Osteoblast (primary cell): ENCODE measurements at regions not wholly inside any gene's neighbourhood (a gene's known extent, or its start where the extent isn't known, plus 50 kb on each side); places are given as distances from the start of the nearest gene placed in this dataset.
A peak's percentile ranks its signal among the peaks of the same experiment; 100 is the strongest.
"Not testable (repeated sequence)": the region's sequence is repeated elsewhere in the genome, so short reads cannot be mapped to it uniquely, and the experiment has no call there.

Experiments
- DNase-seq: peaks from one replicate; pipeline ENCODE4 v3.0.0; 2011; ENCODE audit warnings: low spot score, mixed read lengths; ENCODE audit not compliant: insufficient read length; ENCODE audit errors: missing footprints
- H2AFZ ChIP-seq: 2 replicates; pipeline ENCODE4 v1.6.0; 2011; ENCODE audit warnings: mild to moderate bottlenecking, low read length
- H3K27ac ChIP-seq: 2 replicates; pipeline ENCODE4 v1.5.1; 2011; ENCODE audit warnings: mild to moderate bottlenecking, low read depth, low read length, moderate library complexity
- H3K27me3 ChIP-seq: 2 replicates; pipeline ENCODE4 v1.6.0; 2012; ENCODE audit warnings: mild to moderate bottlenecking, control low read depth, inconsistent platforms, low read length, moderate library complexity; ENCODE audit not compliant: insufficient read depth
- H3K36me3 ChIP-seq: 2 replicates; pipeline ENCODE4 v1.5.1; 2011; ENCODE audit warnings: mild to moderate bottlenecking, low read length, control low read depth, moderate library complexity; ENCODE audit not compliant: insufficient read depth
- H3K4me1 ChIP-seq: 2 replicates; pipeline ENCODE4 v1.5.1; 2011; ENCODE audit warnings: mild to moderate bottlenecking, low read length, control low read depth, moderate library complexity; ENCODE audit not compliant: insufficient read depth
- H3K4me2 ChIP-seq: 2 replicates; pipeline ENCODE4 v1.6.0; 2011; ENCODE audit warnings: mild to moderate bottlenecking, low read length; ENCODE audit not compliant: insufficient read depth
- H3K4me3 ChIP-seq: fragments of 200-600 bp; sonication (generic); 3 replicates; pipeline ENCODE4 v1.5.1; 2012; ENCODE audit warnings: mild to moderate bottlenecking, low read length, inconsistent platforms; ENCODE audit not compliant: insufficient read depth
- H3K79me2 ChIP-seq: 2 replicates; pipeline ENCODE4 v1.6.0; 2012; ENCODE audit warnings: mild to moderate bottlenecking, low read length, control low read depth, inconsistent platforms; ENCODE audit not compliant: insufficient read depth
- H3K9me3 ChIP-seq: 2 replicates; pipeline ENCODE4 v1.5.1; 2011; ENCODE audit warnings: low read depth, low read length, control low read depth
- H4K20me1 ChIP-seq: 2 replicates; pipeline ENCODE4 v1.6.0; 2012; ENCODE audit warnings: mild to moderate bottlenecking, low read length, control low read depth; ENCODE audit not compliant: insufficient read depth
- TF ChIP-seq, protein P1 (sequence below): IDR thresholded peaks from 2 replicates; pipeline ENCODE4 v1.5.1; 2011; ENCODE audit warnings: mild to moderate bottlenecking, low read depth, low read length, moderate library complexity; ENCODE audit errors: extremely low read depth

- H3K4me2 ChIP-seq, result no peak overlapping the region
- no peaks in the 10 kb centered on the region for H4K20me1 ChIP-seq
- no peak overlapping the region for H3K4me3 ChIP-seq
- H3K9me3 ChIP-seq, result no peaks in the 10 kb centered on the region
- no peak overlapping the region for H2AFZ ChIP-seq
- H3K36me3 ChIP-seq, result no peaks in the 10 kb centered on the region
- no peaks in the 10 kb centered on the region for H3K4me1 ChIP-seq
- H3K79me2 ChIP-seq, result no peaks in the 10 kb centered on the region
- no peaks in the 10 kb centered on the region for H3K27me3 ChIP-seq
- TF ChIP-seq, protein P1, sequence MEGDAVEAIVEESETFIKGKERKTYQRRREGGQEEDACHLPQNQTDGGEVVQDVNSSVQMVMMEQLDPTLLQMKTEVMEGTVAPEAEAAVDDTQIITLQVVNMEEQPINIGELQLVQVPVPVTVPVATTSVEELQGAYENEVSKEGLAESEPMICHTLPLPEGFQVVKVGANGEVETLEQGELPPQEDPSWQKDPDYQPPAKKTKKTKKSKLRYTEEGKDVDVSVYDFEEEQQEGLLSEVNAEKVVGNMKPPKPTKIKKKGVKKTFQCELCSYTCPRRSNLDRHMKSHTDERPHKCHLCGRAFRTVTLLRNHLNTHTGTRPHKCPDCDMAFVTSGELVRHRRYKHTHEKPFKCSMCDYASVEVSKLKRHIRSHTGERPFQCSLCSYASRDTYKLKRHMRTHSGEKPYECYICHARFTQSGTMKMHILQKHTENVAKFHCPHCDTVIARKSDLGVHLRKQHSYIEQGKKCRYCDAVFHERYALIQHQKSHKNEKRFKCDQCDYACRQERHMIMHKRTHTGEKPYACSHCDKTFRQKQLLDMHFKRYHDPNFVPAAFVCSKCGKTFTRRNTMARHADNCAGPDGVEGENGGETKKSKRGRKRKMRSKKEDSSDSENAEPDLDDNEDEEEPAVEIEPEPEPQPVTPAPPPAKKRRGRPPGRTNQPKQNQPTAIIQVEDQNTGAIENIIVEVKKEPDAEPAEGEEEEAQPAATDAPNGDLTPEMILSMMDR, result no peak
- peak; percentile 51 for DNase-seq
- no peak overlapping the region for H3K27ac ChIP-seq
These were observed 244.9 kb upstream of the NRIP1 start for GRCh38 chr21:15309721-15310120.

GRCh38 chr21:15311510-15311909 lies 246.7 kb upstream of the NRIP1 start:
- Histone ChIP-seq H3K79me2 (no peaks in the 10 kb centered on the region), H3K27me3 (no peaks in the 10 kb centered on the region), H3K4me2 (no peak overlapping the region), H3K36me3 (no peaks in the 10 kb centered on the region), H3K9me3 (no peaks in the 10 kb centered on the region), H3K4me1 (no peaks in the 10 kb centered on the region), H2AFZ (no peak overlapping the region), H3K4me3 (no peak overlapping the region), H4K20me1 (no peaks in the 10 kb centered on the region), H3K27ac (no peak overlapping the region)
- DNase-seq, result no peak
- TF ChIP-seq, protein P1, result no peak

GRCh38 chr21:15317034-15317433 lies 252.2 kb upstream of the NRIP1 start:
- H4K20me1 ChIP-seq, H3K4me3 ChIP-seq, DNase-seq, H3K9me3 ChIP-seq, H3K27ac ChIP-seq, H2AFZ ChIP-seq, H3K36me3 ChIP-seq, H3K27me3 ChIP-seq, H3K4me2 ChIP-seq, H3K4me1 ChIP-seq, H3K79me2 ChIP-seq: not testable (repeated sequence)

GRCh38 chr21:15319727-15320126 lies 254.9 kb upstream of the NRIP1 start:
- no peaks in the 10 kb centered on the region for H3K79me2 ChIP-seq
- no peak overlapping the region for H3K4me3 ChIP-seq
- no peaks in the 10 kb centered on the region for H3K9me3 ChIP-seq
- DNase-seq, result no peak
- no peak overlapping the region for H2AFZ ChIP-seq
- TF ChIP-seq, protein P1, result no peak
- H3K27me3 ChIP-seq, result no peaks in the 10 kb centered on the region
- no peak overlapping the region for H3K27ac ChIP-seq
- no peaks in the 10 kb centered on the region for H3K36me3 ChIP-seq
- H4K20me1 ChIP-seq, result no peaks in the 10 kb centered on the region
- no peak overlapping the region for H3K4me2 ChIP-seq
- no peaks in the 10 kb centered on the region for H3K4me1 ChIP-seq

DNA sequence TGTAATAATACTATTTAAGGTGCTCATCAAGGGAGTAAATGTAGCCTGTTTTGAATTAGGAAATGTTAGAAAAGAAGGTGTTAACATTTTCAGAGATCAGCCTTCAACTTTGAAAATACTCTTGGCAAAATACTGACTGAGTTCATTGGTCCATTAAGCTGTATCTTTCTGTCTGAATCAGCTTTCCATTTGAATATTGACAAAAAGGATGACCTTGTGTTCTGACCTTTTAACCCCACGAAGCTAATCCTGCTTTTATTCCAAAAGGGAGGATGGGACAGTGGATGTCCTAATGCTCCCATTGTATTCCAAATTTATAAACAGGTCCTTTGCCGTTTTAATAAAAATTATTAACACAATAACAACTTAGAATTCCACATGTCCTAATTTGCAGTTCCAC lies 259.7 kb upstream of the NRIP1 start:
- no peak for DNase-seq
- no peaks in the 10 kb centered on the region for H3K36me3 ChIP-seq
- TF ChIP-seq, protein P1, result no peak

More for the DNA sequence above, 259.7 kb upstream of the NRIP1 start:
- H2AFZ ChIP-seq, result no peak overlapping the region
- no peak overlapping the region for H3K4me3 ChIP-seq
- H3K9me3 ChIP-seq, result no peaks in the 10 kb centered on the region
- no peaks in the 10 kb centered on the region for H3K79me2 ChIP-seq
- H4K20me1 ChIP-seq, result no peaks in the 10 kb centered on the region
- H3K27ac ChIP-seq, result no peak overlapping the region
- no peaks in the 10 kb centered on the region for H3K4me1 ChIP-seq
- no peak overlapping the region for H3K4me2 ChIP-seq
- H3K27me3 ChIP-seq, result no peaks in the 10 kb centered on the region
